Sigmoid colon (tissue), 4 donors: ENCODE measurements at regions not wholly inside any gene's neighbourhood (a gene's known extent, or its start where the extent isn't known, plus 50 kb on each side); places are given as distances from the start of the nearest gene placed in this dataset.

ENCODE experiments used
- CTCF ChIP-seq, 4 experiments: fragments of 450-650 bp in 3 of 4; fragments of 200-600 bp in 1 of 4; IDR thresholded peaks; one replicate each; pipeline ENCODE4 v1.5.1; 2016 to 2019; ENCODE audit warnings: antibody characterized with exemption in 4 of 4, mild to moderate bottlenecking in 3 of 4, moderate library complexity in 2 of 4
- POLR2AphosphoS5 ChIP-seq, 4 donors: sonication (generic); formaldehyde crosslinking; IDR thresholded peaks; one replicate each; pipeline ENCODE4 v1.6.1; 2017; ENCODE audit warnings: antibody characterized with exemption in 4 of 4

- TF ChIP-seq CTCF (IDR thresholded peaks at IDR 0.05) (no peak), POLR2AphosphoS5 (IDR thresholded peaks at IDR 0.05) (no peak)
Measured at GRCh38 chr16:6977291-6977690, 355.4 kb upstream of the RBFOX1 start.
